ENCODE measurements at regions not wholly inside any gene's neighbourhood (a gene's known extent, or its start where the extent isn't known, plus 50 kb on each side); places are given as distances from the start of the nearest gene placed in this dataset.

- TF ChIP-seq CTCF (IDR thresholded peaks at IDR 0.05; ENCODE audit: low read depth, low read length): no peak
- no peak for TF ChIP-seq POLR2A (IDR thresholded peaks at IDR 0.05; ENCODE audit: extremely low read depth, insufficient read length)
- TF ChIP-seq MAX (IDR thresholded peaks at IDR 0.05; ENCODE audit: low read depth, low read length): no peak
Measured at GRCh38 chr12:16119618-16120415, 157.7 kb downstream of the SLC15A5 start.
